HL-60 (cell line): ENCODE measurements at regions not wholly inside any gene's neighbourhood (a gene's known extent, or its start where the extent isn't known, plus 50 kb on each side); places are given as distances from the start of the nearest gene placed in this dataset.

Experiments
- DNase-seq, 2 experiments: peaks; one replicate each; pipeline ENCODE4 v3.0.0-alpha.2; 2010 to 2020; ENCODE audit warnings: low read depth in 1 of 2, low spot score in 1 of 2
- H3K27ac ChIP-seq: fragments of 250-450 bp; sonication (Bioruptor Pico); replicated peaks from 2 replicates; pipeline ENCODE4 v1.5.1; 2020; ENCODE audit warnings: mild to moderate bottlenecking, moderate library complexity
- H3K27me3 ChIP-seq: fragments of 250-450 bp; sonication (Bioruptor Pico); 2 replicates; pipeline ENCODE4 v1.5.1; 2021; ENCODE audit warnings: mild to moderate bottlenecking, moderate library complexity; ENCODE audit not compliant: insufficient read depth, poor library complexity, severe bottlenecking
- H3K4me3 ChIP-seq: replicated peaks from 2 replicates; pipeline ENCODE4 v1.5.1; 2011; ENCODE audit warnings: mild to moderate bottlenecking, control low read depth, low read length; ENCODE audit not compliant: insufficient read depth
- CTCF ChIP-seq: IDR thresholded peaks from one replicate; pipeline ENCODE4 v1.5.1; 2011; ENCODE audit warnings: low read length, control low read depth, inconsistent platforms; ENCODE audit not compliant: insufficient read depth
- GABPA ChIP-seq: IDR thresholded peaks from 2 replicates; pipeline ENCODE4 v1.6.1; 2012; ENCODE audit warnings: low read depth
- POLR2AphosphoS5 ChIP-seq: IDR thresholded peaks from 2 replicates; pipeline ENCODE4 v1.6.1; 2012; ENCODE audit warnings: low read depth
- REST ChIP-seq: IDR thresholded peaks from 2 replicates; pipeline ENCODE4 v1.6.1; 2012; ENCODE audit warnings: low read depth; ENCODE audit not compliant: insufficient replicate concordance
- SPI1 ChIP-seq: IDR thresholded peaks from 2 replicates; pipeline ENCODE4 v1.6.1; 2012; ENCODE audit warnings: low read depth, mild to moderate bottlenecking, borderline replicate concordance

- TF ChIP-seq GABPA, result no peak
- no peak for TF ChIP-seq REST
- no peak for TF ChIP-seq POLR2AphosphoS5
- TF ChIP-seq SPI1, result no peak
- no peak for TF ChIP-seq CTCF
- Histone ChIP-seq H3K4me3 (no peak overlapping the region), H3K27me3 (no peaks in the 10 kb centered on the region), H3K27ac (no peak overlapping the region)
- no peak for DNase-seq
Measured at GRCh38 chr2:30355306-30355705, 91.7 kb upstream of the LCLAT1 start.

- no peak overlapping the region for H3K4me3 ChIP-seq
- DNase-seq, result no peak
- no peak overlapping the region for H3K27ac ChIP-seq
- no peak for TF ChIP-seq CTCF
- no peak for TF ChIP-seq POLR2AphosphoS5
- no peak for TF ChIP-seq REST
- no peak for TF ChIP-seq GABPA
- TF ChIP-seq SPI1, result no peak
- no peaks in the 10 kb centered on the region for H3K27me3 ChIP-seq
Measured at GRCh38 chr2:30356071-30356470, 91.0 kb upstream of the LCLAT1 start.

GRCh38 chr2:30356776-30357175, 90.3 kb upstream of the LCLAT1 start:
- no peak overlapping the region for H3K4me3 ChIP-seq
- H3K27ac ChIP-seq, result no peak overlapping the region
- DNase-seq, result no peak
- TF ChIP-seq POLR2AphosphoS5 (no peak), CTCF (no peak), GABPA (no peak), SPI1 (no peak), REST (no peak)
- no peaks in the 10 kb centered on the region for H3K27me3 ChIP-seq
